Adrenal gland (tissue), 5 donors: ENCODE measurements at regions not wholly inside any gene's neighbourhood (a gene's known extent, or its start where the extent isn't known, plus 50 kb on each side); places are given as distances from the start of the nearest gene placed in this dataset.
"Not testable (repeated sequence)": the region's sequence is repeated elsewhere in the genome, so short reads cannot be mapped to it uniquely, and the experiment has no call there.

Source experiments
- CTCF ChIP-seq, 6 experiments: fragments of 450-650 bp in 4 of 6; fragments of 200-600 bp in 2 of 6; sonication (generic) in 1 of 6; IDR thresholded peaks; 1 replicate in 5 of 6; 2 replicates in 1 of 6; pipeline versions ENCODE4 v1.5.1 to v1.8.0; 2016 to 2021; ENCODE audit warnings: antibody characterized with exemption in 6 of 6, mild to moderate bottlenecking in 2 of 6, moderate library complexity in 1 of 6
- POLR2A ChIP-seq, 2 donors: fragments of 450-650 bp; IDR thresholded peaks; one replicate each; pipeline ENCODE4 v1.6.1; 2017; ENCODE audit warnings: antibody characterized with exemption in 2 of 2, mild to moderate bottlenecking in 2 of 2, moderate library complexity in 1 of 2
- donor health status: DM: no; HTN: no; CAD: no.

DNA sequence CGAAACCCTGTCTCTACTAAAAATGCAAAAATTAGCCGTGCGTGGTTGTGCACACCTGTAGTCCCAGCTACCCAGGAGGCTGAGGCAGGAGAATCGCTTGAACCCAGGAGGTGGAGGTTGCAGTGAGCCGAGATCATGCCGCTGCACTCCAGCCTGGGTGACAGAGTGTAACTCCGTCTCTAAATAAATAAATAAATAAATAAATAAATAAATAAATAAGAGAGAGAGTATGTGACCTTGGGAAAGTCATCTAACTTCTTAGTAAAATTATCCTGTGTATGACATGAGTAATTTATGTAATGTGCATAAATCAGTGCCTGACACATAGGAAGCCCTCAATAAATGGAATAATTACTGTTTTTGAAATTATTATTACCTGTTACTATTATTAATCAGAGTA lies 57.5 kb upstream of the ACSL4 start:
- not testable (repeated sequence) for TF ChIP-seq CTCF, POLR2A (IDR thresholded peaks at IDR 0.05)
